A673 (cell line): ENCODE measurements at regions not wholly inside any gene's neighbourhood (a gene's known extent, or its start where the extent isn't known, plus 50 kb on each side); places are given as distances from the start of the nearest gene placed in this dataset.

ENCODE experiments used
- BruUV-seq: library from RNA; stranded (reverse); fragments of 400-500 nt; replicated peaks from 2 replicates; lab custom pipeline; 2021; lab: Mats Ljungman, UMichigan
- CTCF ChIA-PET: fragments of 300-600 bp; sonication (Branson Sonifier 250); formaldehyde crosslinking; loops from one replicate; lab custom pipeline; 2022; ENCODE audit warnings: antibody characterized with exemption; lab: Charles Lee
- POLR2A ChIA-PET: fragments of 300-600 bp; sonication (Branson Sonifier 250); formaldehyde crosslinking; loops from one replicate; lab custom pipeline; 2022; ENCODE audit warnings: antibody characterized with exemption; ENCODE audit not compliant: low non-redundant PET; lab: Charles Lee
- DNase-seq: peaks from one replicate; pipeline ENCODE4 v3.0.0-alpha.2; 2015; ENCODE audit warnings: low spot score
- H3K27ac ChIP-seq: fragments of 200-600 bp; sonication (generic); 2 replicates; pipeline ENCODE4 v1.5.1; 2016; ENCODE audit warnings: mixed run types, low read depth, mild to moderate bottlenecking, mixed read lengths, antibody characterized with exemption, low read length; ENCODE audit not compliant: poor library complexity, severe bottlenecking
- H3K27me3 ChIP-seq: fragments of 200-600 bp; sonication (generic); replicated peaks from 2 replicates; pipeline ENCODE4 v1.6.1; 2017; ENCODE audit warnings: mixed run types, low read depth, mild to moderate bottlenecking, mixed read lengths, antibody characterized with exemption, low read length; ENCODE audit not compliant: insufficient read depth, poor library complexity
- H3K36me3 ChIP-seq: fragments of 200-600 bp; sonication (generic); 2 replicates; pipeline ENCODE4 v1.6.1; 2016; ENCODE audit warnings: mixed run types, mild to moderate bottlenecking, mixed read lengths, antibody characterized with exemption, low read length; ENCODE audit not compliant: insufficient read depth, poor library complexity, severe bottlenecking
- H3K4me1 ChIP-seq: fragments of 200-600 bp; sonication (generic); 2 replicates; pipeline ENCODE4 v1.6.1; 2017; ENCODE audit warnings: mixed run types, mild to moderate bottlenecking, mixed read lengths, antibody characterized with exemption, low read length; ENCODE audit not compliant: insufficient read depth, poor library complexity, severe bottlenecking
- H3K4me3 ChIP-seq: fragments of 200-600 bp; sonication (generic); 2 replicates; pipeline ENCODE4 v1.5.1; 2016; ENCODE audit warnings: low read depth, mixed run types, mild to moderate bottlenecking, mixed read lengths, low read length; ENCODE audit not compliant: poor library complexity, severe bottlenecking
- H3K9me3 ChIP-seq: fragments of 200-600 bp; sonication (generic); 2 replicates; pipeline ENCODE4 v1.6.1; 2016; ENCODE audit warnings: mixed run types, low read depth, mild to moderate bottlenecking, mixed read lengths, antibody characterized with exemption, low read length; ENCODE audit not compliant: poor library complexity, severe bottlenecking
- EZH2 ChIP-seq: fragments of 200-600 bp; sonication (generic); IDR thresholded peaks from 2 replicates; pipeline ENCODE4 v1.6.1; 2017; ENCODE audit warnings: borderline replicate concordance, low read depth, mild to moderate bottlenecking, mixed read lengths, antibody characterized with exemption, low read length; ENCODE audit not compliant: poor library complexity, severe bottlenecking
- intact Hi-C: fragments of 100-400 bp; cut with micrococcal nuclease; formaldehyde crosslinking; loops from one replicate; pipeline ENCODE4 v1.10.0; 2022; ENCODE audit not compliant: unreplicated experiment
- TF ChIP-seq, protein P1 (sequence below): fragments of 300-800, 200-600 bp; sonication (generic); conservative IDR thresholded peaks from 2 replicates; pipeline ENCODE4 v1.5.1; 2017; ENCODE audit warnings: low read depth, mild to moderate bottlenecking, antibody characterized with exemption, low read length, moderate library complexity, mixed read lengths

DNA sequence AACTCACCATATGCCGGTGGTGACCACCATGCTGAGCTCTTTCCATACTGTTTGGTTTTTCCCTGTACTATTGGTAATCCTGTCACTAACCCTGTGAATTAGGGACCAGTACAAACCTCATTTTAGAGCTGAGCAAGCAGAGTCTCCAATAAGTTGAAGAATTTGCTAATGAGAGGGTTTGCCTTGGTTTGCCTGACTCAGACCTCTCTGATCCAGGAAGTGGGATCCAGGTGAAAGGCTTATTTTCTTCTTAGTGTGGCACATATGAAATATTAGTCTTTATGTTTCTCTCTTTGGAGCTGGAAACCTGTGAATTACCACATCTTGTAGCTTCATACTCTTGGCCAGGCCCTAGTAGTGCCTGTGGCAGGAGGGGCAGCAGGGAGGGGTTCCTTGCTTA, 114.1 kb upstream of the IGFBP3 start:
- ChIA-PET CTCF (no interaction called here), POLR2A (no interaction called here)
- TF ChIP-seq, protein P1, sequence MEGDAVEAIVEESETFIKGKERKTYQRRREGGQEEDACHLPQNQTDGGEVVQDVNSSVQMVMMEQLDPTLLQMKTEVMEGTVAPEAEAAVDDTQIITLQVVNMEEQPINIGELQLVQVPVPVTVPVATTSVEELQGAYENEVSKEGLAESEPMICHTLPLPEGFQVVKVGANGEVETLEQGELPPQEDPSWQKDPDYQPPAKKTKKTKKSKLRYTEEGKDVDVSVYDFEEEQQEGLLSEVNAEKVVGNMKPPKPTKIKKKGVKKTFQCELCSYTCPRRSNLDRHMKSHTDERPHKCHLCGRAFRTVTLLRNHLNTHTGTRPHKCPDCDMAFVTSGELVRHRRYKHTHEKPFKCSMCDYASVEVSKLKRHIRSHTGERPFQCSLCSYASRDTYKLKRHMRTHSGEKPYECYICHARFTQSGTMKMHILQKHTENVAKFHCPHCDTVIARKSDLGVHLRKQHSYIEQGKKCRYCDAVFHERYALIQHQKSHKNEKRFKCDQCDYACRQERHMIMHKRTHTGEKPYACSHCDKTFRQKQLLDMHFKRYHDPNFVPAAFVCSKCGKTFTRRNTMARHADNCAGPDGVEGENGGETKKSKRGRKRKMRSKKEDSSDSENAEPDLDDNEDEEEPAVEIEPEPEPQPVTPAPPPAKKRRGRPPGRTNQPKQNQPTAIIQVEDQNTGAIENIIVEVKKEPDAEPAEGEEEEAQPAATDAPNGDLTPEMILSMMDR = no peak
- no peak for TF ChIP-seq EZH2
- Histone ChIP-seq H3K27ac (no peak overlapping the region), H3K4me1 (no peaks in the 10 kb centered on the region), H3K9me3 (no peaks in the 10 kb centered on the region), H3K36me3 (no peaks in the 10 kb centered on the region), H3K27me3 (peaks cover 18% of the 10 kb centered on the region), H3K4me3 (no peak overlapping the region)
- no TSS peak for BruUV-seq
- no peak for DNase-seq
- intact Hi-C loops = no loop called here

GRCh38 chr7:46034056-46034768, 113.1 kb upstream of the IGFBP3 start:
- no peaks in the 10 kb centered on the region for H3K9me3 ChIP-seq
- BruUV-seq = no TSS peak
- intact Hi-C loops = no loop called here
- no peak for DNase-seq
- no peak overlapping the region for H3K4me3 ChIP-seq
- H3K27ac ChIP-seq = no peak overlapping the region
- no peaks in the 10 kb centered on the region for H3K4me1 ChIP-seq
- H3K27me3 ChIP-seq = peaks cover 18% of the 10 kb centered on the region
- TF ChIP-seq, protein P1 = no peak
- TF ChIP-seq EZH2 = no peak
- H3K36me3 ChIP-seq = no peaks in the 10 kb centered on the region
- POLR2A ChIA-PET = no interaction called here
- CTCF ChIA-PET = no interaction called here

DNA sequence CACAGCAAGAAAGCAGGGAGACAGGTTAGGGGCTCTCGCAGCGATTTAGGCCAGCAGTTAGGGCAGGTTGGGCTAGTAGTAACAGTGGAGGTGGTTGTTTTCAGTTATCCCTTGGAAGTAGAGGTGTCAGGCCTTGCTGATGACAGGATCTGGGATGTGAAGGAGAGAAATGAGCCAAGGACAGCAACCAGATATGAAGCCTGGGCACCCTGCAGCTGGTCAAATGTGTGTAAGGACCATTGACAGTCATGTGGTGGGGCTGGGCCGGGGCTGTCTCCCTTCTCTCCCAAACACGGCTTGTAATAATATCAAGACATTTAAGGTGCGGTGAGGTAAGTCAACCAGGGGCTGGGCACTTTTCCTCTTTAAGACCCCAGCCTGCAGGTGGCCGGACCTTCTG, 112.5 kb upstream of the IGFBP3 start:
- Histone ChIP-seq H3K4me1 (no peaks in the 10 kb centered on the region), H3K9me3 (no peaks in the 10 kb centered on the region), H3K27ac (no peak overlapping the region), H3K27me3 (peaks cover 18% of the 10 kb centered on the region), H3K36me3 (no peaks in the 10 kb centered on the region), H3K4me3 (no peak overlapping the region)
- intact Hi-C loops = no loop called here
- DNase-seq = no peak
- POLR2A ChIA-PET = no interaction called here
- TF ChIP-seq, protein P1 = no peak
- TF ChIP-seq EZH2 = no peak
- BruUV-seq = no TSS peak
- CTCF ChIA-PET = no interaction called here
